HL-60 (cell line): ENCODE measurements at regions not wholly inside any gene's neighbourhood (a gene's known extent, or its start where the extent isn't known, plus 50 kb on each side); places are given as distances from the start of the nearest gene placed in this dataset.

Experiments used
- DNase-seq, 2 experiments: peaks; one replicate each; pipeline ENCODE4 v3.0.0-alpha.2; 2010 to 2020; ENCODE audit warnings: low read depth in 1 of 2, low spot score in 1 of 2
- H3K27ac ChIP-seq: fragments of 250-450 bp; sonication (Bioruptor Pico); replicated peaks from 2 replicates; pipeline ENCODE4 v1.5.1; 2020; ENCODE audit warnings: mild to moderate bottlenecking, moderate library complexity
- H3K27me3 ChIP-seq: fragments of 250-450 bp; sonication (Bioruptor Pico); 2 replicates; pipeline ENCODE4 v1.5.1; 2021; ENCODE audit warnings: mild to moderate bottlenecking, moderate library complexity; ENCODE audit not compliant: insufficient read depth, poor library complexity, severe bottlenecking
- H3K4me3 ChIP-seq: replicated peaks from 2 replicates; pipeline ENCODE4 v1.5.1; 2011; ENCODE audit warnings: mild to moderate bottlenecking, control low read depth, low read length; ENCODE audit not compliant: insufficient read depth
- GABPA ChIP-seq: IDR thresholded peaks from 2 replicates; pipeline ENCODE4 v1.6.1; 2012; ENCODE audit warnings: low read depth
- POLR2AphosphoS5 ChIP-seq: IDR thresholded peaks from 2 replicates; pipeline ENCODE4 v1.6.1; 2012; ENCODE audit warnings: low read depth
- SPI1 ChIP-seq: IDR thresholded peaks from 2 replicates; pipeline ENCODE4 v1.6.1; 2012; ENCODE audit warnings: low read depth, mild to moderate bottlenecking, borderline replicate concordance
- TF ChIP-seq, protein P1 (sequence below): IDR thresholded peaks from 2 replicates; pipeline ENCODE4 v1.6.1; 2012; ENCODE audit warnings: low read depth; ENCODE audit not compliant: insufficient replicate concordance
- TF ChIP-seq, protein P2 (sequence below): IDR thresholded peaks from one replicate; pipeline ENCODE4 v1.5.1; 2011; ENCODE audit warnings: low read length, control low read depth, inconsistent platforms; ENCODE audit not compliant: insufficient read depth

DNA sequence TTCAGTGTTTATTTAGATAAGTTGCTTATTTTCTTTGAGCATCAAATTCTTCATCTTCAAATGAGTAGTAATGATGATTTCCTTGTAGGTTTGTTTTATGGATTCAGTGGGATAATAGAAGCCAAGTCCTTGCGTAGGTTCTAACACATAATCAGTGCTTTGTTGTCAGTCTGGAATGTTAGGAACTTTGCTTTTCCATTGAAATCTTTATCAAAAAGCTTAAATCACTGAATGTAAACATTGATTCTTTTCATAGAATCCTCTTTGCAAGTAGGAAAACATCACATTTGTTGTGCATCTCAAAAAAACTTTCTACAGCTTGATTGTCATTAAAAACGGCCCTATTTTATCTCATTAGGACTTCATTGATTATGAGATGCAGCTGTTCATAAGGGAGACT, 490.3 kb upstream of the GOT2 start:
- no peak for DNase-seq
- no peaks in the 10 kb centered on the region for H3K27me3 ChIP-seq
- TF ChIP-seq, protein P1, sequence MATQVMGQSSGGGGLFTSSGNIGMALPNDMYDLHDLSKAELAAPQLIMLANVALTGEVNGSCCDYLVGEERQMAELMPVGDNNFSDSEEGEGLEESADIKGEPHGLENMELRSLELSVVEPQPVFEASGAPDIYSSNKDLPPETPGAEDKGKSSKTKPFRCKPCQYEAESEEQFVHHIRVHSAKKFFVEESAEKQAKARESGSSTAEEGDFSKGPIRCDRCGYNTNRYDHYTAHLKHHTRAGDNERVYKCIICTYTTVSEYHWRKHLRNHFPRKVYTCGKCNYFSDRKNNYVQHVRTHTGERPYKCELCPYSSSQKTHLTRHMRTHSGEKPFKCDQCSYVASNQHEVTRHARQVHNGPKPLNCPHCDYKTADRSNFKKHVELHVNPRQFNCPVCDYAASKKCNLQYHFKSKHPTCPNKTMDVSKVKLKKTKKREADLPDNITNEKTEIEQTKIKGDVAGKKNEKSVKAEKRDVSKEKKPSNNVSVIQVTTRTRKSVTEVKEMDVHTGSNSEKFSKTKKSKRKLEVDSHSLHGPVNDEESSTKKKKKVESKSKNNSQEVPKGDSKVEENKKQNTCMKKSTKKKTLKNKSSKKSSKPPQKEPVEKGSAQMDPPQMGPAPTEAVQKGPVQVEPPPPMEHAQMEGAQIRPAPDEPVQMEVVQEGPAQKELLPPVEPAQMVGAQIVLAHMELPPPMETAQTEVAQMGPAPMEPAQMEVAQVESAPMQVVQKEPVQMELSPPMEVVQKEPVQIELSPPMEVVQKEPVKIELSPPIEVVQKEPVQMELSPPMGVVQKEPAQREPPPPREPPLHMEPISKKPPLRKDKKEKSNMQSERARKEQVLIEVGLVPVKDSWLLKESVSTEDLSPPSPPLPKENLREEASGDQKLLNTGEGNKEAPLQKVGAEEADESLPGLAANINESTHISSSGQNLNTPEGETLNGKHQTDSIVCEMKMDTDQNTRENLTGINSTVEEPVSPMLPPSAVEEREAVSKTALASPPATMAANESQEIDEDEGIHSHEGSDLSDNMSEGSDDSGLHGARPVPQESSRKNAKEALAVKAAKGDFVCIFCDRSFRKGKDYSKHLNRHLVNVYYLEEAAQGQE = no peak
- TF ChIP-seq SPI1 (no peak), POLR2AphosphoS5 (no peak), GABPA (no peak)
- TF ChIP-seq, protein P2, sequence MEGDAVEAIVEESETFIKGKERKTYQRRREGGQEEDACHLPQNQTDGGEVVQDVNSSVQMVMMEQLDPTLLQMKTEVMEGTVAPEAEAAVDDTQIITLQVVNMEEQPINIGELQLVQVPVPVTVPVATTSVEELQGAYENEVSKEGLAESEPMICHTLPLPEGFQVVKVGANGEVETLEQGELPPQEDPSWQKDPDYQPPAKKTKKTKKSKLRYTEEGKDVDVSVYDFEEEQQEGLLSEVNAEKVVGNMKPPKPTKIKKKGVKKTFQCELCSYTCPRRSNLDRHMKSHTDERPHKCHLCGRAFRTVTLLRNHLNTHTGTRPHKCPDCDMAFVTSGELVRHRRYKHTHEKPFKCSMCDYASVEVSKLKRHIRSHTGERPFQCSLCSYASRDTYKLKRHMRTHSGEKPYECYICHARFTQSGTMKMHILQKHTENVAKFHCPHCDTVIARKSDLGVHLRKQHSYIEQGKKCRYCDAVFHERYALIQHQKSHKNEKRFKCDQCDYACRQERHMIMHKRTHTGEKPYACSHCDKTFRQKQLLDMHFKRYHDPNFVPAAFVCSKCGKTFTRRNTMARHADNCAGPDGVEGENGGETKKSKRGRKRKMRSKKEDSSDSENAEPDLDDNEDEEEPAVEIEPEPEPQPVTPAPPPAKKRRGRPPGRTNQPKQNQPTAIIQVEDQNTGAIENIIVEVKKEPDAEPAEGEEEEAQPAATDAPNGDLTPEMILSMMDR = no peak
- no peak overlapping the region for H3K4me3 ChIP-seq
- no peak overlapping the region for H3K27ac ChIP-seq

DNA sequence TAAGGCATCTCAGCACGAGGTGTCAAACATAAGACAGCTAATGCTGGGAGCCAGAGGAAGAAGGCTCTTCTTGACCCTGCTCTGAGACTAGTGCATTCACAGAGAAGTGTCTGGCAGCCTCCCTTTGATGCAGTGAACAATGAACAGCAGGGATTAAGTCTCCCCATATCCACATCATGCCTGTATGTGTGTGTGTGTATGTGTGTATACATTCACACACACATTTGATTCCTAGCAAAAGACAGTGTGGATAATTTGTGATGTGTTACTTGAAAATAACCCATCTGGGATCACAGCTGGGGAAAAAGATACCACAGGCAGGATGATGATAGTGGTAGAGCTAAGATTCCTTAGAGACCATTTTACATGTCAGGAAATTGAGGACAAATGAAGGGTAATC, 485.9 kb upstream of the GOT2 start:
- Histone ChIP-seq H3K27me3 (no peaks in the 10 kb centered on the region), H3K27ac (no peak overlapping the region), H3K4me3 (no peak overlapping the region)
- DNase-seq = no peak
- TF ChIP-seq, protein P1 = no peak
- TF ChIP-seq SPI1 (no peak), POLR2AphosphoS5 (no peak), GABPA (no peak)
- TF ChIP-seq, protein P2 = no peak

DNA sequence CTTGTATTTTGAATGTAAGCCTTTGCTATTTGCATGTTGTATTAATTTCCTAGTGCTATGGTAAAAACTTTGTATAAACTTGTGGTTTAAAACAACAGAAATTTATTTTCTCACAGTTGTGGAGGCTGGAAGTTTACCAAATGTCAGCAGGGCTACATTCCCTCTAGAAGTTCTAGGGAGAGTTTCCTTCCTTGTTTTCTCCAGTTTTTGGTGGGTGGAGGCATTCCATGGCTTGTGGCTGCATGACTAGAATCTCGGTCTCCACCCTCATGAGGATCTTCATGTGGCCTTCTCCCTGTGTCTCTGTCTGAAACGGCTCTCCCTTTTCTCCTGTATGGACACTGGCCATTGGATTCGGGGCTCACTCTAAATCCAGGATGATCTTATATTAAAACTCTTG, 482.2 kb upstream of the GOT2 start:
- no peak overlapping the region for H3K27ac ChIP-seq
- TF ChIP-seq SPI1 = no peak
- TF ChIP-seq POLR2AphosphoS5 = no peak
- TF ChIP-seq, protein P1 = no peak
- TF ChIP-seq, protein P2 = no peak
- no peak for TF ChIP-seq GABPA

More for the DNA sequence above, 482.2 kb upstream of the GOT2 start:
- DNase-seq = no peak
- Histone ChIP-seq H3K27me3 (no peaks in the 10 kb centered on the region), H3K4me3 (no peak overlapping the region)
